HCT116 (cell line): ENCODE measurements at regions not wholly inside any gene's neighbourhood (a gene's known extent, or its start where the extent isn't known, plus 50 kb on each side); places are given as distances from the start of the nearest gene placed in this dataset.

Experiments used
- ATAC-seq: fragments of 200-7000 bp; cut with Tn5 transposase; 2 replicates; pipeline ENCODE4 v1.9.1; 2020; ENCODE audit warnings: mild to moderate bottlenecking, moderate library complexity
- BruUV-seq: library from RNA; stranded (reverse); fragments of 400-500 nt; replicated peaks from 2 replicates; lab custom pipeline; 2021; lab: Mats Ljungman, UMichigan
- CTCF ChIA-PET: fragments of 300-600 bp; sonication (Branson Sonifier 250); formaldehyde crosslinking; loops from one replicate; lab custom pipeline; 2021; ENCODE audit warnings: antibody characterized with exemption; lab: Charles Lee
- POLR2A ChIA-PET: fragments of 300-600, 350-600 bp; sonication (Branson Sonifier 250); formaldehyde crosslinking; loops from one replicate; lab custom pipeline; 2021; ENCODE audit warnings: antibody characterized with exemption; lab: Charles Lee
- RAD21 ChIA-PET, 2 experiments: fragments of 300-600 bp; sonication (Branson Sonifier 250); formaldehyde crosslinking; loops; one replicate each; lab custom pipeline; 2023; ENCODE audit warnings: low total read pairs in 2 of 2; ENCODE audit not compliant: uncharacterized antibody in 2 of 2, unreplicated experiment in 2 of 2, low non-redundant PET in 1 of 2; lab: Charles Lee
- DNase-seq: peaks from one replicate; pipeline ENCODE4 v3.0.0-alpha.2; 2010; ENCODE audit warnings: low read depth, low spot score
- H2AFZ ChIP-seq: fragments of 200-600 bp; shearing (Covaris generic), sonication (generic); 2 replicates; pipeline ENCODE4 v1.6.1; 2017; ENCODE audit warnings: low read depth, mixed run types, mixed read lengths, antibody characterized with exemption, low read length; ENCODE audit not compliant: poor library complexity, severe bottlenecking
- H3K27ac ChIP-seq: 2 replicates; pipeline ENCODE4 v1.5.1; 2012; ENCODE audit warnings: low read depth, low read length
- H3K27me3 ChIP-seq: fragments of 200-600 bp; sonication (generic); 2 replicates; pipeline ENCODE4 v1.6.1; 2016; ENCODE audit warnings: mixed run types, low read length, mixed read lengths; ENCODE audit not compliant: insufficient read depth
- H3K36me3 ChIP-seq, 2 experiments: fragments of 200-500 bp in 1 of 2; fragments of 200-600 bp in 1 of 2; sonication (Bioruptor generic) in 1 of 2; sonication (generic) in 1 of 2; 2 replicates each; pipeline versions ENCODE4 v1.5.1 to v1.6.1; 2014 to 2016; ENCODE audit warnings: low read length in 2 of 2, inconsistent platforms in 1 of 2, mixed read lengths in 1 of 2, mixed run types in 1 of 2; ENCODE audit not compliant: insufficient read depth in 2 of 2, control insufficient read depth in 1 of 2
- H3K4me1 ChIP-seq, 2 experiments: fragments of 200-600 bp in 1 of 2; sonication (generic) in 1 of 2; 2 replicates each; pipeline versions ENCODE4 v1.5.1 to v1.6.1; 2012 to 2017; ENCODE audit warnings: low read length in 2 of 2, inconsistent platforms in 1 of 2, mild to moderate bottlenecking in 1 of 2, mixed read lengths in 1 of 2, mixed run types in 1 of 2, moderate library complexity in 1 of 2; ENCODE audit not compliant: insufficient read depth in 2 of 2, control insufficient read depth in 1 of 2
- H3K4me2 ChIP-seq: fragments of 200-600 bp; sonication (generic); 2 replicates; pipeline ENCODE4 v1.6.1; 2017; ENCODE audit warnings: mixed run types, low read length, mixed read lengths
- H3K4me3 ChIP-seq, 2 experiments: fragments of 200-600 bp in 1 of 2; sonication (generic) in 1 of 2; replicated peaks in 1 of 2; 2 replicates each; pipeline ENCODE4 v1.5.1; 2011 to 2016; ENCODE audit warnings: low read length in 2 of 2, control low read depth in 1 of 2, low read depth in 1 of 2, mild to moderate bottlenecking in 1 of 2, mixed read lengths in 1 of 2, mixed run types in 1 of 2
- H3K79me2 ChIP-seq: fragments of 200-600 bp; sonication (generic); 2 replicates; pipeline ENCODE4 v1.6.1; 2017; ENCODE audit warnings: mild to moderate bottlenecking, mixed run types, low read length, moderate library complexity, mixed read lengths; ENCODE audit not compliant: insufficient read depth
- H3K9ac ChIP-seq: fragments of 200-600 bp; sonication (generic); 2 replicates; pipeline ENCODE4 v1.6.1; 2016; ENCODE audit warnings: low read length, mixed read lengths
- H3K9me2 ChIP-seq: fragments of 200-600 bp; sonication (generic), shearing (Covaris generic); 2 replicates; pipeline ENCODE4 v1.6.1; 2017; ENCODE audit warnings: mixed run types, mild to moderate bottlenecking, moderate library complexity; ENCODE audit not compliant: insufficient read depth
- H3K9me3 ChIP-seq, 2 experiments: fragments of 200-500 bp in 1 of 2; fragments of 200-600 bp in 1 of 2; sonication (Bioruptor generic) in 1 of 2; sonication (generic) in 1 of 2; 2 replicates each; pipeline ENCODE4 v1.6.1; 2014 to 2017; ENCODE audit warnings: low read length in 2 of 2, mixed read lengths in 2 of 2, inconsistent platforms in 1 of 2, low read depth in 1 of 2, mild to moderate bottlenecking in 1 of 2, mixed run types in 1 of 2, moderate library complexity in 1 of 2; ENCODE audit not compliant: control insufficient read depth in 1 of 2, insufficient read depth in 1 of 2
- H4K20me1 ChIP-seq: fragments of 200-600 bp; sonication (generic), shearing (Covaris generic); 2 replicates; pipeline ENCODE4 v1.6.1; 2017; ENCODE audit warnings: mixed run types, mild to moderate bottlenecking, moderate library complexity; ENCODE audit not compliant: insufficient read depth
- CBX3 ChIP-seq: IDR thresholded peaks from 2 replicates; pipeline ENCODE4 v1.6.1; 2012; ENCODE audit warnings: low read depth
- CEBPB ChIP-seq: IDR thresholded peaks from 2 replicates; pipeline ENCODE4 v1.6.1; 2012; ENCODE audit warnings: low read depth
- EZH2phosphoT487 ChIP-seq: fragments of 200-600 bp; IDR thresholded peaks from 2 replicates; pipeline ENCODE4 v1.6.1; 2018; ENCODE audit warnings: antibody characterized with exemption, borderline replicate concordance
- POLR2A ChIP-seq: IDR thresholded peaks from 2 replicates; pipeline ENCODE4 v1.7.0; 2011; ENCODE audit warnings: borderline replicate concordance; ENCODE audit not compliant: insufficient read depth, insufficient read length; ENCODE audit errors: extremely low read depth
- RAD21 ChIP-seq: IDR thresholded peaks from 2 replicates; pipeline ENCODE4 v1.6.1; 2012; ENCODE audit warnings: low read depth, mild to moderate bottlenecking
- SP1 ChIP-seq: IDR thresholded peaks from 2 replicates; pipeline ENCODE4 v1.6.1; 2012; ENCODE audit warnings: low read depth
- SRF ChIP-seq: IDR thresholded peaks from 2 replicates; pipeline ENCODE4 v1.6.1; 2012; ENCODE audit warnings: low read depth
- TCF7L2 ChIP-seq: IDR thresholded peaks from 2 replicates; pipeline ENCODE4 v1.7.0; 2011; ENCODE audit warnings: borderline replicate concordance, inconsistent platforms; ENCODE audit not compliant: insufficient read depth, insufficient read length; ENCODE audit errors: extremely low read depth
- YY1 ChIP-seq: IDR thresholded peaks from 2 replicates; pipeline ENCODE4 v1.6.1; 2011; ENCODE audit warnings: low read length, low read depth, moderate library complexity, mild to moderate bottlenecking; ENCODE audit not compliant: insufficient replicate concordance; ENCODE audit errors: extremely low read depth
- ZFX ChIP-seq: fragments of 450-650 bp; IDR thresholded peaks from 2 replicates; pipeline ENCODE4 v1.6.1; 2017
- intact Hi-C: fragments of 100-400 bp; cut with micrococcal nuclease; formaldehyde crosslinking; loops from 2 replicates; pipeline ENCODE4 v1.10.0; 2022
- TF ChIP-seq, protein P1 (sequence below): IDR thresholded peaks from 2 replicates; pipeline ENCODE4 v1.6.1; 2011; ENCODE audit warnings: mild to moderate bottlenecking, low read length, moderate library complexity; ENCODE audit not compliant: insufficient replicate concordance; ENCODE audit errors: extremely low read depth

DNA sequence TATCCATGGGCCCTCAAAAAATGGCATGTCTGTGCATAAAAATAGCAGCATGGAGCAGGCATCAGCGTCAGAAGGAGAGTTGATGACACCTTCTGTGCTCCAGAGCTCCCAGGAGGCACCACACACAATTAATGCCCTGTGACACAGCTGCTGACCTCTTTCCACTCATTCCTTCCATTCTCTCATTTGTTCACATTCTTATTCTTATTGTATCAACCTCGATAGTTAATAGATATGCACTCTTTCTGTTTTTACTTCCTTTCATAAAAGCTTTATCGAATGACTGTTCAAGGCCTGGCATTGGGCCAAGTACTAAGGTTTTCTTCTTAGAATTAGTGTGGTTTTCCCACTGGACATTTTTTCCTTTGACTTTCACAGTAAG lies 266.0 kb upstream of the MTNR1B start:
- ChIA-PET POLR2A (no interaction called here), RAD21 (no interaction called here), CTCF (no interaction called here)
- Histone ChIP-seq H3K9ac (no peak overlapping the region), H3K4me1 (no peaks in the 10 kb centered on the region), H4K20me1 (no peaks in the 10 kb centered on the region), H3K4me2 (no peak overlapping the region), H3K27ac (no peak overlapping the region)
- intact Hi-C loops: no loop called here
- TF ChIP-seq CEBPB (no peak), SP1 (no peak)
- TF ChIP-seq, protein P1, sequence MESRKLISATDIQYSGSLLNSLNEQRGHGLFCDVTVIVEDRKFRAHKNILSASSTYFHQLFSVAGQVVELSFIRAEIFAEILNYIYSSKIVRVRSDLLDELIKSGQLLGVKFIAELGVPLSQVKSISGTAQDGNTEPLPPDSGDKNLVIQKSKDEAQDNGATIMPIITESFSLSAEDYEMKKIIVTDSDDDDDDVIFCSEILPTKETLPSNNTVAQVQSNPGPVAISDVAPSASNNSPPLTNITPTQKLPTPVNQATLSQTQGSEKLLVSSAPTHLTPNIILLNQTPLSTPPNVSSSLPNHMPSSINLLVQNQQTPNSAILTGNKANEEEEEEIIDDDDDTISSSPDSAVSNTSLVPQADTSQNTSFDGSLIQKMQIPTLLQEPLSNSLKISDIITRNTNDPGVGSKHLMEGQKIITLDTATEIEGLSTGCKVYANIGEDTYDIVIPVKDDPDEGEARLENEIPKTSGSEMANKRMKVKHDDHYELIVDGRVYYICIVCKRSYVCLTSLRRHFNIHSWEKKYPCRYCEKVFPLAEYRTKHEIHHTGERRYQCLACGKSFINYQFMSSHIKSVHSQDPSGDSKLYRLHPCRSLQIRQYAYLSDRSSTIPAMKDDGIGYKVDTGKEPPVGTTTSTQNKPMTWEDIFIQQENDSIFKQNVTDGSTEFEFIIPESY: no peak
- TF ChIP-seq, all 23 proteins: peak for 0
- no peaks in the 10 kb centered on the region for H3K79me2 ChIP-seq
- no TSS peak for BruUV-seq
- H3K4me3 ChIP-seq: no peak overlapping the region
- ATAC-seq (no peak), DNase-seq (no peak)
- H2AFZ ChIP-seq: no peak overlapping the region
- H3K36me3 ChIP-seq: no peaks in the 10 kb centered on the region
- H3K9me3 ChIP-seq: peaks cover 0 to 10% of the 10 kb centered on the region in 2 experiments; a peak in 2 of 4 replicates
- no peaks in the 10 kb centered on the region for H3K27me3 ChIP-seq
- H3K9me2 ChIP-seq: no peaks in the 10 kb centered on the region

GRCh38 chr11:92707173-92707619 lies 262.3 kb upstream of the MTNR1B start:
- ChIA-PET POLR2A (no interaction called here), RAD21 (no interaction called here), CTCF (no interaction called here)
- DNase-seq: no peak
- Histone ChIP-seq H3K4me1 (no peaks in the 10 kb centered on the region), H3K9me2 (no peaks in the 10 kb centered on the region), H3K4me3 (no peak overlapping the region), H3K36me3 (no peaks in the 10 kb centered on the region), H3K9me3 (peaks cover 0 to 10% of the 10 kb centered on the region in 2 experiments; a peak in 2 of 4 replicates), H3K4me2 (no peak overlapping the region), H2AFZ (no peak overlapping the region), H4K20me1 (no peaks in the 10 kb centered on the region), H3K27ac (no peak overlapping the region), H3K27me3 (no peaks in the 10 kb centered on the region), H3K9ac (no peak overlapping the region), H3K79me2 (no peaks in the 10 kb centered on the region)
- BruUV-seq: no TSS peak
- TF ChIP-seq CBX3 (no peak), POLR2A (no peak), RAD21 (no peak), TCF7L2 (no peak), ZFX (no peak), EZH2phosphoT487 (no peak), YY1 (no peak), SRF (no peak)
- TF ChIP-seq, protein P1: no peak
- no peak for ATAC-seq
- intact Hi-C loops: no loop called here
